GM19455 (cell line): ENCODE measurements at regions not wholly inside any gene's neighbourhood (a gene's known extent, or its start where the extent isn't known, plus 50 kb on each side); places are given as distances from the start of the nearest gene placed in this dataset.

ENCODE experiments used
- ATAC-seq: cut with Tn5 transposase; IDR thresholded peaks from one replicate; pipeline ENCODE4 v1.9.1; 2021; ENCODE audit not compliant: unreplicated experiment

GRCh38 chr11:92885600-92885999 lies 83.9 kb upstream of the MTNR1B start:
- ATAC-seq = no peak

- ATAC-seq = no peak
These were observed 83.1 kb upstream of the MTNR1B start for GRCh38 chr11:92886243-92886905.

- no peak for ATAC-seq
These were observed 80.8 kb upstream of the MTNR1B start for GRCh38 chr11:92888696-92889095.

- ATAC-seq = no peak
These were observed 78.6 kb upstream of the MTNR1B start for GRCh38 chr11:92890846-92891245.

GRCh38 chr11:92892802-92893684 lies 76.4 kb upstream of the MTNR1B start:
- ATAC-seq = no peak

- ATAC-seq = no peak
These were observed 75.3 kb upstream of the MTNR1B start for GRCh38 chr11:92894197-92894596.

GRCh38 chr11:92897487-92897886 lies 72.0 kb upstream of the MTNR1B start:
- ATAC-seq = no peak

GRCh38 chr11:92902417-92902816 lies 67.0 kb upstream of the MTNR1B start:
- ATAC-seq = no peak

- no peak for ATAC-seq
These were observed 61.8 kb upstream of the MTNR1B start for GRCh38 chr11:92907671-92908070.

- no peak for ATAC-seq
These were observed 60.2 kb upstream of the MTNR1B start for GRCh38 chr11:92909214-92909613.

- ATAC-seq = no peak
These were observed 58.0 kb upstream of the MTNR1B start for GRCh38 chr11:92911478-92911877.

- no peak for ATAC-seq
These were observed 53.9 kb upstream of the MTNR1B start for GRCh38 chr11:92915551-92915950.

- ATAC-seq = no peak
These were observed 53.2 kb upstream of the MTNR1B start for GRCh38 chr11:92916299-92916698.

GRCh38 chr11:92917927-92918326 lies 51.5 kb upstream of the MTNR1B start:
- no peak for ATAC-seq

GRCh38 chr11:92919048-92919447 lies 50.4 kb upstream of the MTNR1B start:
- no peak for ATAC-seq
